Naive thymus-derived CD4-positive, alpha-beta T cell (primary cell): ENCODE measurements at regions not wholly inside any gene's neighbourhood (a gene's known extent, or its start where the extent isn't known, plus 50 kb on each side); places are given as distances from the start of the nearest gene placed in this dataset.

Experiments used
- ATAC-seq: fragments of 150-1000 bp; cut with Tn5 transposase; 2 replicates; pipeline ENCODE4 v1.10.0; 2021; ENCODE audit warnings: mild to moderate bottlenecking, moderate library complexity
- CTCF ChIA-PET: fragments of 350-600 bp; sonication (Branson Sonifier 250); formaldehyde crosslinking; loops from one replicate; lab custom pipeline; 2021; ENCODE audit warnings: antibody characterized with exemption; lab: Charles Lee
- POLR2A ChIA-PET: fragments of 350-600 bp; sonication (Branson Sonifier 250); formaldehyde crosslinking; loops from one replicate; lab custom pipeline; 2021; ENCODE audit warnings: antibody characterized with exemption, inconsistent platforms; lab: Charles Lee
- DNase-seq, 9 donors: peaks; one replicate each; pipeline versions ENCODE4 v3.0.0 to v3.0.0-alpha.2; 2020 to 2022; ENCODE audit warnings: mixed read lengths in 1 of 9
- H3K27ac ChIP-seq: one replicate; pipeline ENCODE4 v1.7.0; 2013; ENCODE audit warnings: mild to moderate bottlenecking, low read depth, low read length, moderate library complexity
- H3K27me3 ChIP-seq, 2 donors: one replicate each; pipeline ENCODE4 v1.7.0; 2013; ENCODE audit warnings: low read length in 2 of 2, mild to moderate bottlenecking in 2 of 2, moderate library complexity in 2 of 2; ENCODE audit not compliant: control insufficient read depth in 2 of 2, insufficient read depth in 2 of 2
- H3K36me3 ChIP-seq, 3 experiments: 1 replicate in 2 of 3; 2 replicates in 1 of 3; pipeline ENCODE4 v1.7.0; 2013; ENCODE audit warnings: low read length in 3 of 3, mild to moderate bottlenecking in 3 of 3, moderate library complexity in 1 of 3; ENCODE audit not compliant: insufficient read depth in 3 of 3, control insufficient read depth in 2 of 3
- H3K4me1 ChIP-seq, 2 donors: one replicate each; pipeline ENCODE4 v1.7.0; 2013; ENCODE audit warnings: low read length in 2 of 2, mild to moderate bottlenecking in 2 of 2, moderate library complexity in 1 of 2; ENCODE audit not compliant: control insufficient read depth in 2 of 2, insufficient read depth in 2 of 2
- H3K4me3 ChIP-seq: 2 replicates; pipeline ENCODE4 v1.7.0; 2013; ENCODE audit warnings: mild to moderate bottlenecking, low read length
- H3K9me3 ChIP-seq, 3 experiments: 1 replicate in 2 of 3; 2 replicates in 1 of 3; pipeline ENCODE4 v1.7.0; 2013; ENCODE audit warnings: low read length in 3 of 3; ENCODE audit not compliant: control insufficient read depth in 2 of 3
- H3K27ac Mint-ChIP-seq, 9 donors: one replicate each; pipeline ENCODE4 v1.8.0; 2020 to 2022; ENCODE audit warnings: mixed read lengths in 9 of 9, mild to moderate bottlenecking in 8 of 9, moderate library complexity in 5 of 9, inconsistent platforms in 2 of 9
- H3K27me3 Mint-ChIP-seq, 5 donors: one replicate each; pipeline ENCODE4 v1.8.0; 2021 to 2022; ENCODE audit warnings: mixed read lengths in 5 of 5, mild to moderate bottlenecking in 1 of 5
- H3K36me3 Mint-ChIP-seq, 5 donors: one replicate each; pipeline ENCODE4 v1.8.0; 2020 to 2022; ENCODE audit warnings: mixed read lengths in 5 of 5, mild to moderate bottlenecking in 3 of 5, inconsistent platforms in 1 of 5
- H3K4me1 Mint-ChIP-seq, 7 donors: one replicate each; pipeline ENCODE4 v1.8.0; 2020 to 2022; ENCODE audit warnings: mixed read lengths in 7 of 7, mild to moderate bottlenecking in 3 of 7, inconsistent platforms in 1 of 7
- H3K4me3 Mint-ChIP-seq, 10 donors: one replicate each; pipeline ENCODE4 v1.8.0; 2020 to 2022; ENCODE audit warnings: mild to moderate bottlenecking in 10 of 10, mixed read lengths in 10 of 10, moderate library complexity in 6 of 10, inconsistent platforms in 2 of 10
- H3K9me3 Mint-ChIP-seq, 11 donors: one replicate each; pipeline ENCODE4 v1.8.0; 2020 to 2022; ENCODE audit warnings: mixed read lengths in 11 of 11, mild to moderate bottlenecking in 4 of 11, inconsistent platforms in 1 of 11, moderate library complexity in 1 of 11
- intact Hi-C, 2 donors: fragments of 100-400 bp; cut with micrococcal nuclease; formaldehyde crosslinking; loops; one replicate each; pipeline ENCODE4 v1.15.1; 2023

DNA sequence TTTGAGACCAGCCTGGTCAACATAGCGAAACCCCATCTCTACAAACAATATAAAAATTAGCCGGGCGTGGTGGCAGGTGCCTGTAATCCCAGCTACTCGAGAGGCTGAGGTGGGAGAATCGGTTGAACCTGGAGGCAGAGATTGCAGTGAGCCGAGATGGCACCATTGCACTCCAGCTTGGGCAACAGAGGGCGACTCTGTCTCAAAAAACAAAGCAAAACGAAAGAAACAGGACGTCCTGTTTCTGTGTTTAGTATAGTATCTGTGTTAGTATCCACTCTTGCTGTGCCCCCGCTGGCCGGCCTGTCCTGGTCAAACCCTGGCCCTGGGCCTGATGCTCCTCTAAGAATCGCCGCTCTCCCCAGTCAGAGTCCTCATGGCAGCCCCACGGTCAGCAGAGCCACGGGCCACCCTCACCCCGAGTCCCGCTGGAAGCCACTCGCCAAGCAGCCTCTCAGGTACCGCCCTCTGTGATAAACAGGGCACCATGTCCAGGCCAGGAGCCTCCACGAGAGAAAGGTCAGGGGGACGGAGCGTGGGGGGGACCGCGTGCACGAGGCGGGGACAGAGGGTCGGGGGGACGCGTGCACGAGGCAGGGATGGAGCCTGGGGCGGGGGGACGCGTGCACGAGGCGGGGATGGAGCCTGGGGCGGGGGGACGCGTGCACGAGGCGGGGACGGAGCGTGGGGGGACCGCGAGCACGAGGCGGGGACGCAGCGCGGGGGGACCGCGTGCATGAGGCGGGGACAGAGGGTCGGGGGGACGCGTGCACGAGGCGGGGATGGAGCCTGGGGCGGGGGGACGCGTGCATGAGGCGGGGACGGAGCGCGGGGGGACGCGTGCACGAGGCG, 384.5 kb downstream of the SMOC2 start:
- Histone ChIP-seq H3K36me3 (no peaks in the 10 kb centered on the region), H3K4me1 (no peaks in the 10 kb centered on the region), H3K4me3 (no peak overlapping the region), H3K27ac (no peak overlapping the region), H3K9me3 (no peaks in the 10 kb centered on the region), H3K27me3 (no peaks in the 10 kb centered on the region)
- POLR2A ChIA-PET, result no interaction called here
- DNase-seq (no peak), ATAC-seq (no peak)
- CTCF ChIA-PET, result no interaction called here
- H3K27me3 Mint-ChIP-seq, result peaks cover 0 to 4% (median 0%) of the 10 kb centered on the region in 5 donors
- intact Hi-C loops, result no loop called here
- H3K27ac Mint-ChIP-seq, result peak overlapping the region in 1 of 9 donors; percentile 30
- H3K4me3 Mint-ChIP-seq, result no peak overlapping the region
- H3K4me1 Mint-ChIP-seq, result no peaks in the 10 kb centered on the region
- peaks cover 0 to 4% (median 0%) of the 10 kb centered on the region in 5 donors for H3K36me3 Mint-ChIP-seq
- H3K9me3 Mint-ChIP-seq, result no peaks in the 10 kb centered on the region

DNA sequence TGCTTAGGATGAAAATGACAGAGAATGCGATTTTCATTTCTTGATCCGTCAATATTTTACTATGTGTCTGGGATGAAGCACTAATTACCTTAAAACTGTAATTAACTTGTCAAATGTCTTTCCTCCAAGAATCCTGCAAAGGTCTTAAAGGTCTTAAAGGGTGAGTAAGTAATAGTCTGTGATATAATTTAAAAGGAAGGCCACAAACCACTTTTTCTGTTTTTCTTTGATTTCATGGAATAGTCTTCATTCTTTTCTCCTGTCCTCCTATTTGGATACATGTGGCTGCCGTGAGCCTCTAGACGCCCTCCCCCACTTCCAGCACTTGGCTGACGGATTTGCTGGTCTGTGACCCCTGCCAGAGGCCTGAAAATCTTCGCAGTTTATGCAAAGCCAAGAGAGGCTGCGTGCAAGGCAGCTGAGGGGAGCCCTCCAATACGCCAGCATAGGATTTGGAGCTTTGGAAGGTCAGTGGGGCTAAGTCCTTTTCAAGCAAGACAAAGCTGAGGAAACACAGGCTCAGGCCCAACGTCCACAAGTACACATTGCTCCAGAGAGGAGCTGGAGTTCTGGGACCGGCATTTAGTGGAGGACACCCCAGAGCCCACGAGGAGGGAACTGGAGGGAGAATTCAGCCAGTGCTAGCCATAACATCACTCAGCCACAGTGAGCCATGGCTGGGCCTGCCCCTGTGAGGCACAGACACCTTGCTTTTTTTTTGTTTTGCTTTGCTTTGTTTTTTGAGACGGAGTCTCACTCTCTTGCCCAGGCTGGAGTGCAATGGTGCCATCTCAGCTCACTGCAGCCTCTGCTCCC, 382.6 kb downstream of the SMOC2 start:
- H3K4me3 Mint-ChIP-seq, result no peak overlapping the region
- H3K27me3 Mint-ChIP-seq, result peaks cover 0 to 6% (median 4%) of the 10 kb centered on the region in 5 donors
- Histone ChIP-seq H3K9me3 (no peaks in the 10 kb centered on the region), H3K27me3 (no peaks in the 10 kb centered on the region), H3K36me3 (no peaks in the 10 kb centered on the region), H3K4me1 (no peaks in the 10 kb centered on the region), H3K27ac (no peak overlapping the region), H3K4me3 (no peak overlapping the region)
- H3K27ac Mint-ChIP-seq, result no peak overlapping the region
- peaks cover 0 to 3% (median 0%) of the 10 kb centered on the region in 11 donors for H3K9me3 Mint-ChIP-seq
- intact Hi-C loops, result no loop called here
- POLR2A ChIA-PET, result no interaction called here
- CTCF ChIA-PET, result no interaction called here
- ATAC-seq, result no peak
- H3K4me1 Mint-ChIP-seq, result no peaks in the 10 kb centered on the region
- peaks cover 0 to 4% (median 0%) of the 10 kb centered on the region in 5 donors for H3K36me3 Mint-ChIP-seq
- no peak for DNase-seq

- Mint-ChIP-seq H3K4me1 (no peaks in the 10 kb centered on the region), H3K9me3 (peaks cover 0 to 10% (median under 1%) of the 10 kb centered on the region in 11 donors), H3K4me3 (no peak overlapping the region), H3K36me3 (peaks cover 0 to 4% (median 0%) of the 10 kb centered on the region in 5 donors), H3K27me3 (peaks cover 0 to 18% (median 8%) of the 10 kb centered on the region in 5 donors), H3K27ac (no peak overlapping the region)
- Histone ChIP-seq H3K27ac (no peak overlapping the region), H3K36me3 (no peaks in the 10 kb centered on the region), H3K4me1 (no peaks in the 10 kb centered on the region), H3K27me3 (no peaks in the 10 kb centered on the region), H3K9me3 (no peaks in the 10 kb centered on the region), H3K4me3 (no peak overlapping the region)
- ATAC-seq, result no peak
- no peak for DNase-seq
- intact Hi-C loops, result no loop called here
- POLR2A ChIA-PET, result no interaction called here
- CTCF ChIA-PET, result no interaction called here
Measured at GRCh38 chr6:168822376-168822775, 381.4 kb downstream of the SMOC2 start.

DNA sequence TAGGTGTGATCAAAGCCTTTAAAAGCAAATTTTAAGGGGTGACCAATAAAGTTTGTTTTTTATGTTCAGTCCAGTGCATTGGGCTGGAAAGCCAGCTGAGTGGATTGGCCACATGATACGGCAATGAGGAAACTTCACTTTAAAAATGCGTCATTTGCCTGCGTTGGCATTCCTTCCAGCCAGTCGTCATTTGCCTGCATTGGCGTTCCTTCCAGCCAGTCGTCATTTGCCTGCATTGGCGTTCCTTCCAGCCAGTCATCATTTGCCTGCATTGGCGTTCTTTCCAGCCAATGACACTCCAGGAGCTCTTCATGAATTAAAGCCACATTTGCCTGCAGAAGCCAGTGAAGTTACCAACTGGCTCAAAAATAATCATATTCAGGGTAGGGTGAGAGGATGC, 378.6 kb downstream of the SMOC2 start:
- Histone ChIP-seq H3K4me3 (no peak overlapping the region), H3K9me3 (no peaks in the 10 kb centered on the region), H3K27me3 (no peaks in the 10 kb centered on the region), H3K27ac (no peak overlapping the region), H3K36me3 (no peaks in the 10 kb centered on the region), H3K4me1 (no peaks in the 10 kb centered on the region)
- Mint-ChIP-seq H3K9me3 (peaks cover 0 to 14% (median 4%) of the 10 kb centered on the region in 11 donors), H3K4me1 (no peaks in the 10 kb centered on the region), H3K27me3 (peaks cover 0 to 28% (median 13%) of the 10 kb centered on the region in 5 donors), H3K4me3 (no peak overlapping the region), H3K27ac (no peak overlapping the region), H3K36me3 (peaks cover 0 to 5% (median 0%) of the 10 kb centered on the region in 5 donors)
- CTCF ChIA-PET, result no interaction called here
- intact Hi-C loops, result no loop called here
- ATAC-seq, result no peak
- no peak for DNase-seq
- POLR2A ChIA-PET, result no interaction called here

DNA sequence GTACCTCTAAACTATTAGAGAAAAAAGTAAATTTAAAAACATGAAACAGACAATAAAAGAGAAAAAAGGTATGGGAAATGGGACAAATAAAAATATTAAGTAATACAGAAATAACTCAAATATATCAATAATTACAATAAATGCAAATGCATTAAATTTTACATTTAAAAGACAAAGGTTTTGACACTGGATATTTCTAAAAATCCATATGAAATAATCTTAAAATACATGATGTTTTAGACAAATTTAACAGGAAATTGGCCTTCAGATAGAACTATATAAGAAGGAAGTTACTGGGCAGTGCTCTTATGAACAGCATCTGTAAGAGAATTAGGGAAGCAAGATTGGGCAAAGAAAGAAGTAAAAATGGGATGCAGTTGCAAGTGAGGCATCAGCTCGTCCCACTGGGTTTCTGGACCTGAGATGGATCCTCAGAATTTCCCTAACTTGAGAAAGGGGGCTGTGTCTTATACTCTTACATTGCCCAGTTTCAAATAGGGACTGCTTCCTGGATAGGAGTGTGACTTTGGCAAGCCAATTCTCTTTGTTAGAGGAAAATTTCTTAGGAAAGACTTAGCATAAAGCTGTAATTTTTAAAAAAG, 376.7 kb downstream of the SMOC2 start:
- no peak for DNase-seq
- no peaks in the 10 kb centered on the region for H3K4me1 ChIP-seq
- Mint-ChIP-seq H3K27me3 (peaks cover 2 to 33% (median 22%) of the 10 kb centered on the region in 5 donors), H3K9me3 (peaks cover 0 to 14% (median 4%) of the 10 kb centered on the region in 11 donors), H3K27ac (no peak overlapping the region), H3K4me3 (no peak overlapping the region), H3K36me3 (peaks cover 0 to 5% (median 0%) of the 10 kb centered on the region in 5 donors), H3K4me1 (no peaks in the 10 kb centered on the region)
- no peak overlapping the region for H3K27ac ChIP-seq
- intact Hi-C loops, result no loop called here
- CTCF ChIA-PET, result no interaction called here
- POLR2A ChIA-PET, result no interaction called here
- no peak for ATAC-seq
- no peaks in the 10 kb centered on the region for H3K27me3 ChIP-seq
- H3K9me3 ChIP-seq, result no peaks in the 10 kb centered on the region
- H3K4me3 ChIP-seq, result no peak overlapping the region
- no peaks in the 10 kb centered on the region for H3K36me3 ChIP-seq

- H3K4me1 Mint-ChIP-seq, result no peaks in the 10 kb centered on the region
- peaks cover 0 to 14% (median 4%) of the 10 kb centered on the region in 11 donors for H3K9me3 Mint-ChIP-seq
- peaks cover 2 to 33% (median 22%) of the 10 kb centered on the region in 5 donors for H3K27me3 Mint-ChIP-seq
- no peak overlapping the region for H3K27ac Mint-ChIP-seq
- H3K27me3 ChIP-seq, result no peaks in the 10 kb centered on the region
- no peaks in the 10 kb centered on the region for H3K4me1 ChIP-seq
- ChIA-PET POLR2A (no interaction called here), CTCF (no interaction called here)
- no peak overlapping the region for H3K4me3 Mint-ChIP-seq
- peaks cover 0 to 5% (median 0%) of the 10 kb centered on the region in 5 donors for H3K36me3 Mint-ChIP-seq
- intact Hi-C loops, result no loop called here
- DNase-seq (no peak), ATAC-seq (no peak)
- H3K27ac ChIP-seq, result no peak overlapping the region
- H3K9me3 ChIP-seq, result no peaks in the 10 kb centered on the region
- no peak overlapping the region for H3K4me3 ChIP-seq
- no peaks in the 10 kb centered on the region for H3K36me3 ChIP-seq
Measured at GRCh38 chr6:168815229-168815628, 374.2 kb downstream of the SMOC2 start.
